GM20000 (cell line): ENCODE measurements at regions not wholly inside any gene's neighbourhood (a gene's known extent, or its start where the extent isn't known, plus 50 kb on each side); places are given as distances from the start of the nearest gene placed in this dataset.

Experiments
- DNase-seq: peaks from one replicate; pipeline ENCODE4 v3.0.0; 2012; ENCODE audit warnings: low spot score
- TF ChIP-seq, protein P1 (sequence below): IDR thresholded peaks from 2 replicates; pipeline ENCODE4 v1.5.1; 2012; ENCODE audit warnings: mild to moderate bottlenecking, control low read depth; ENCODE audit errors: extremely low read depth, missing control alignments

DNA sequence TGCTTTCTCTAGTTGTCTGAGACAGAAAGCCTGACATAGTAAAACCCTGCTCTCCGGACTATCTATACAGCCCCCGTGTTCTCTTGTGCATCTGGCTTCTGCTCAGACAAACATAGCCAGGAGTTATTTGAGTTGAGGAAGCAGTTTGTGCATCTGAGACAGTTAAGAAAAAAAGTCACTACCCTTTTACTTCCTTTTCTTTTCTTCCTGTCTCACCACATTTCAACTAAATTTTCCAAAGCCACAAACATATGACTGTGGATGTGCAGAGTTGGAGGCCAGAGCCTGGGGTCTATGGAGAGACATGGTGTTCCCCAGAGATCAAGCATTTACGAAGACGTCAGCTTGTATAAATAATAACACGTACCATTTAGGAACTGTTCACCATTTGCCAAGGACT, 158.5 kb upstream of the FGGY start:
- DNase-seq, result no peak
- TF ChIP-seq, protein P1, sequence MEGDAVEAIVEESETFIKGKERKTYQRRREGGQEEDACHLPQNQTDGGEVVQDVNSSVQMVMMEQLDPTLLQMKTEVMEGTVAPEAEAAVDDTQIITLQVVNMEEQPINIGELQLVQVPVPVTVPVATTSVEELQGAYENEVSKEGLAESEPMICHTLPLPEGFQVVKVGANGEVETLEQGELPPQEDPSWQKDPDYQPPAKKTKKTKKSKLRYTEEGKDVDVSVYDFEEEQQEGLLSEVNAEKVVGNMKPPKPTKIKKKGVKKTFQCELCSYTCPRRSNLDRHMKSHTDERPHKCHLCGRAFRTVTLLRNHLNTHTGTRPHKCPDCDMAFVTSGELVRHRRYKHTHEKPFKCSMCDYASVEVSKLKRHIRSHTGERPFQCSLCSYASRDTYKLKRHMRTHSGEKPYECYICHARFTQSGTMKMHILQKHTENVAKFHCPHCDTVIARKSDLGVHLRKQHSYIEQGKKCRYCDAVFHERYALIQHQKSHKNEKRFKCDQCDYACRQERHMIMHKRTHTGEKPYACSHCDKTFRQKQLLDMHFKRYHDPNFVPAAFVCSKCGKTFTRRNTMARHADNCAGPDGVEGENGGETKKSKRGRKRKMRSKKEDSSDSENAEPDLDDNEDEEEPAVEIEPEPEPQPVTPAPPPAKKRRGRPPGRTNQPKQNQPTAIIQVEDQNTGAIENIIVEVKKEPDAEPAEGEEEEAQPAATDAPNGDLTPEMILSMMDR, result no peak

DNA sequence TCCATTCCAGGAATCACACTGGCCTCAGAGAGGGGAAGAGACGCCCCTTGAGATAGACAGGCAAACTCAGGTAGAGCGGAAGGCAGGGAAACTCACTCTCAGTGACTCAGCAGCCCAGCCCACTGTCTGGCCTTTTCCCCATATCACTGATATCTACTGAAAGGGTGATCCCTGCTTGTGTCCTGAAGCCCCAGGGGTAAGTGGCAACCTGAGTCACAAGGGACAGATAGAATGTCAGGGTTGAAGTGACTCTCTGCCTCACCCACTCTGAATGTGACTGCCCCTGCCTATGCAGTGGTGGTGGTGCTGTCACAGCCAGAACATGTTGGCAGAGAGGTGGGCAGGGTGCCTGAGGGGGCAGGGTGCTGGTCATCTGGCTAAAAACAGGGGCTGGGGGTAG, 157.5 kb upstream of the FGGY start:
- TF ChIP-seq, protein P1, result no peak
- DNase-seq, result no peak

DNA sequence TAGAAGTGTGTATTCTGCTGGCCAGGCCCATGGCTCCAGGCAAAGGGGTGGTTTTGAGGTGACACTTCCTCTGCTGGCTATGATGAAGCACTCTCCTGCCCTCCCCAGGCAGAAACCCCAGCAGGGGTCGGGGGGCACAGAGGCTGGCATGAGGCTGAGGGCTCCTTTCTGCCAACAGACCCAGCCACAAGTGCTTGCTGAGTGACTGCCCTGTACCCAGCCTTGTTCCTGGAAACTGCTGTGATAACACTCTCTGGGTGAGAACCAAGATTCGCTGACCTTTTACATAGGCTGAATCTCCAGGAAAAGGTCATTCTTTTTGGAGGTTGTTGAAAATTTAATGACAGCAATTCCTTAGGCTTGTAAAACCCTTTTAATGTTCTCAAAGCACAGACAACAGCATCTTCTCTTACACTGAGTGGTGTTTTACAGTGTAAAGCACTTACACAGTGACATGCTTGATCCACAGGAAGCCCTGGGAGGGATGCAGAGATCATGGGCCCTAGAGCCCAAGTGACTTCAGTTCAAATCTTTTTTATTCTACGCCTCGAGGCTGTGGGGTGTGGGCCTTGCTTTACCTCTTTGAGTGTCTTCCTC, 155.5 kb upstream of the FGGY start:
- TF ChIP-seq, protein P1, result no peak
- DNase-seq, result no peak

DNA sequence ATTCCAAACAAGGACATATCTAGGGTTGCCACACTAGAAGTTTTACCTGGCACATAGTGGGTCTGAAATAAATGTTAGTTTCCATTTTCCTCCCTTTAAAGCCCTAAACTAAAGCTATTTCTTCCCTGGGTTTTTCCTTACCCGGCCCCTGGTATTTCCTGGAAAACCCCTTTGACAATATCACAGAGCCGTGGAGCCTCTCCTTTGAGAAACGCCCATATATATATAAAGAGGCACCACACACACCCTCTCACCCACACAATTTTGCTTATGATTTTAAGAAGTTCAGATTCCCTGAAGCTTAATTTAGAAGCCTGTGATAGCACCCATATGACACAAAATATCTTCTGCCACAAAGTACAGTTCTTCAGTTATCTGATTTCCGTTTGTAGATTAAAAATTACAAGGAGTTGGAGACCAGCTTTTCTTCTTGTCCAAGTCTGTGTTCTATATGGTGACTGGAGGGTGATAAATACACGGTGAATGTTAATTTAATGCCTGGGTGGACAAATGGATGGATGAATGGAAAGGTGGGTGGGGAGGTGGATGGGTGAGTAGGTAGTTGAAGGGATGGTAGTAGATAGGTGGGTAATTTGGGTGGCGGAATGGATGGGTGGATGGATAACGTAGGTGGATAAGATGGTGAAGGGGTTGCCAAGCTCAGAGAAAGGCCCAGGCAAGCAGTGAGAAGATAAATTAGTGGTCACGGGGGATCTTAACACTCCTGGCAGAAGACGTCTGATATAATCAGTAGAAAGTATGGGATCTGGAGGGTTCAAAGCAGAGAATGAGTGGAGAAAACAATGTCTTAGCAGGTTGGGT, 154.4 kb upstream of the FGGY start:
- TF ChIP-seq, protein P1, result no peak
- no peak for DNase-seq

DNA sequence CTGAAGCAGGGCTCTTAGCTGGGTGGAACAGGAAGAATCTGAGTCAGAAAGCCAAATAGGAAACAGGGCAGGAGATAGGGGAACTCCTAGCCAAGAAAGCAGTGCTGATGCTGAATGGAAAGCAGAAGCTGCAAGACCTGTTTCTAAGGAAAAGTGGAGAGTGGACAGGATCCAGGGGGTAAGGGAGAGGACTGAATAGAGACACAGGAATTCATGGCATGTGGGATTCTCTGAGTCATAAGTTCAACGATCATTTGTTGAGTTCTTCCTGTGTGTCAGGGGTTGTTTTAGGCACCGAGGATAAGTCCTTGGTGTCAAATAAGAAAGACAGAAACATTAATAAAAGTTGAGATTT, 153.8 kb upstream of the FGGY start:
- TF ChIP-seq, protein P1, result no peak
- DNase-seq, result no peak

DNA sequence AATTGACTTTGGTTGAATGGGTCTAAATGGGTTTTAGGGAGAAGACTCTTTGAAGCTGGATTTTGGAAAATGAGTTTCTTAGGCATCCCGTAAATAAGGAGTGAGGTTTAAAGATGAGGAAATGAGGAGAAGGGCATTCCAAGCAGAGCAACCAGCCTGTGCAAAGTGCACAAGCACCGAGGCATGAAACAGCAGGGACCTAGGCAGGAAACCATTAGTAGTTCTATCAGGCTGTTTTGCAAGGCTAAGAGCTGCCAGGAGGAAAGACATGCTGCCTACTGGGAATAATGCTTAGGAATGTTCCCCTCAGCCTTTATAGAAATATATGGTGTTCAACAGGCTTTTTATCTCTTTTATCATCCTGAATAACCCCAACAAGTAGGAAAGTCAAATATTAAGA, 153.1 kb upstream of the FGGY start:
- TF ChIP-seq, protein P1, result no peak
- no peak for DNase-seq

DNA sequence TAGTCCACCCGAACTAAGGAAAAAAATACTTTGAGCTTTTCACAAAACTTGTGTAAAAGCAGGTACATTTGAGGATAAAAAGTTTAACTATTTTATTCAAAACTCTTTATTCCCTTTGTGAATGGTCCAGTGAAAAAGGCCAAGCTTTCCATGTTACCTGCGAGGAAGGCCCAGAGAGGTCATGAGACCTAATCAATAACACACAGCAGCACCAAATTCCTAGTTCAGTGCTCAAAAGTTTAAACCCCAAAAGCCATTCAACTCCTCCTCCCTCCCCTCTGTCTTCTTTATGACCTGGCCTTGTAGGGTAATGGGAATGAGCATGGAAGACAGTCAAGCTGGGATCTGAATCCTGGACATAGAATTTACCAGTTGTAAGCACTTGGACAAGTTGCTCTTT, 151.9 kb upstream of the FGGY start:
- TF ChIP-seq, protein P1, result no peak

More for the DNA sequence above, 151.9 kb upstream of the FGGY start:
- no peak for DNase-seq
